ENCODE measurements at regions not wholly inside any gene's neighbourhood (a gene's known extent, or its start where the extent isn't known, plus 50 kb on each side); places are given as distances from the start of the nearest gene placed in this dataset.

- Histone ChIP-seq H2BK5ac (ENCODE audit: low read depth, low read length, poor library complexity, severe bottlenecking) (no peak overlapping the region), H2BK120ac (ENCODE audit: low read depth, low read length) (no peak overlapping the region), H2AK5ac (ENCODE audit: low read length, severe bottlenecking) (peak overlapping the region; percentile 85), H4K8ac (ENCODE audit: low read length) (no peak overlapping the region), H3K4me3 (ENCODE audit: insufficient read depth in 1 of 2, low read depth in 1 of 2, low read length in 2 of 2) (no peak overlapping the region), H3K4me2 (ENCODE audit: low read length, poor library complexity, severe bottlenecking) (no peak overlapping the region), H2BK15ac (ENCODE audit: low read depth, poor library complexity, severe bottlenecking) (no peak overlapping the region), H3K4me1 (ENCODE audit: control insufficient read depth, insufficient read depth, low read depth, low read length) (peaks cover 2% of the 10 kb centered on the region), H2BK12ac (ENCODE audit: low read length in 2 of 2) (no peak overlapping the region), H3K14ac (ENCODE audit: low read length in 2 of 2) (no peak overlapping the region), H3K27me3 (ENCODE audit: control insufficient read depth in 1 of 2, insufficient read depth in 1 of 2, low read length in 2 of 2) (no peaks in the 10 kb centered on the region), H3K27ac (ENCODE audit: low read length, poor library complexity, severe bottlenecking) (peak overlapping the region; percentile 87), H3K23ac (ENCODE audit: low read length in 2 of 2) (no peak overlapping the region), H3K36me3 (ENCODE audit: control insufficient read depth in 1 of 2, insufficient read depth in 2 of 2, low read depth in 1 of 2, low read length in 2 of 2) (peaks cover 0 to 2% of the 10 kb centered on the region in 2 experiments), H2AFZ (ENCODE audit: low read depth, low read length) (no peak overlapping the region), H3K79me1 (replicated peaks; ENCODE audit: low read length, poor library complexity, severe bottlenecking) (peaks cover 14% of the 10 kb centered on the region), H3K9ac (ENCODE audit: low read length) (no peak overlapping the region), H3K9me3 (ENCODE audit: control insufficient read depth, low read length) (no peaks in the 10 kb centered on the region), H3K4ac (ENCODE audit: low read depth in 1 of 2, low read length in 2 of 2) (no peak overlapping the region), H3K18ac (ENCODE audit: low read depth in 1 of 2, low read length in 2 of 2) (no peak overlapping the region), H4K91ac (ENCODE audit: low read length) (no peak overlapping the region)
- DNase-seq = no peak
- WGBS = 100% methylated on average over 1 of the region's 2 CpGs
Observed at GRCh38 chr5:167802755-167803431, 488.6 kb upstream of the WWC1 start.

- H3K27me3 ChIP-seq (ENCODE audit: control insufficient read depth in 1 of 2, insufficient read depth in 1 of 2, low read length in 2 of 2) = no peaks in the 10 kb centered on the region
- no peak overlapping the region for H2BK5ac ChIP-seq (ENCODE audit: low read depth, low read length, poor library complexity, severe bottlenecking)
- no peak overlapping the region for H2BK15ac ChIP-seq (ENCODE audit: low read depth, poor library complexity, severe bottlenecking)
- 95% methylated on average over 4 of the region's 7 CpGs for WGBS
- H3K36me3 ChIP-seq (ENCODE audit: control insufficient read depth in 1 of 2, insufficient read depth in 2 of 2, low read depth in 1 of 2, low read length in 2 of 2) = peaks cover 0 to 2% of the 10 kb centered on the region in 2 experiments
- H2BK12ac ChIP-seq (ENCODE audit: low read length in 2 of 2) = no peak overlapping the region
- H4K91ac ChIP-seq (ENCODE audit: low read length) = no peak overlapping the region
- H3K23ac ChIP-seq (ENCODE audit: low read length in 2 of 2) = no peak overlapping the region
- no peak overlapping the region for H3K4ac ChIP-seq (ENCODE audit: low read depth in 1 of 2, low read length in 2 of 2)
- H4K8ac ChIP-seq (ENCODE audit: low read length) = no peak overlapping the region
- no peak overlapping the region for H3K14ac ChIP-seq (ENCODE audit: low read length in 2 of 2)
- no peaks in the 10 kb centered on the region for H3K4me1 ChIP-seq (ENCODE audit: control insufficient read depth, insufficient read depth, low read depth, low read length)
- DNase-seq = no peak
- no peaks in the 10 kb centered on the region for H3K9me3 ChIP-seq (ENCODE audit: control insufficient read depth, low read length)
- H3K27ac ChIP-seq (ENCODE audit: low read length, poor library complexity, severe bottlenecking) = no peak overlapping the region
- H3K9ac ChIP-seq (ENCODE audit: low read length) = no peak overlapping the region
- no peak overlapping the region for H2BK120ac ChIP-seq (ENCODE audit: low read depth, low read length)
- peaks cover 11% of the 10 kb centered on the region for H3K79me1 ChIP-seq (replicated peaks; ENCODE audit: low read length, poor library complexity, severe bottlenecking)
- no peak overlapping the region for H3K4me3 ChIP-seq (ENCODE audit: insufficient read depth in 1 of 2, low read depth in 1 of 2, low read length in 2 of 2)
- H2AFZ ChIP-seq (ENCODE audit: low read depth, low read length) = no peak overlapping the region
- H2AK5ac ChIP-seq (ENCODE audit: low read length, severe bottlenecking) = peak overlapping the region; percentile 53
- H3K18ac ChIP-seq (ENCODE audit: low read depth in 1 of 2, low read length in 2 of 2) = no peak overlapping the region
- no peak overlapping the region for H3K4me2 ChIP-seq (ENCODE audit: low read length, poor library complexity, severe bottlenecking)
Observed at GRCh38 chr5:167804512-167805220, 486.8 kb upstream of the WWC1 start.

GRCh38 chr5:167810573-167810972, 480.9 kb upstream of the WWC1 start:
- Histone ChIP-seq H3K4me2 (ENCODE audit: low read length, poor library complexity, severe bottlenecking) (no peak overlapping the region), H3K79me1 (replicated peaks; ENCODE audit: low read length, poor library complexity, severe bottlenecking) (peaks cover 3% of the 10 kb centered on the region), H2BK120ac (ENCODE audit: low read depth, low read length) (no peak overlapping the region), H2AFZ (ENCODE audit: low read depth, low read length) (no peak overlapping the region), H3K4me1 (ENCODE audit: control insufficient read depth, insufficient read depth, low read depth, low read length) (peaks cover 11% of the 10 kb centered on the region), H3K27me3 (ENCODE audit: control insufficient read depth in 1 of 2, insufficient read depth in 1 of 2, low read length in 2 of 2) (peaks cover 0 to 25% of the 10 kb centered on the region in 2 experiments), H3K27ac (ENCODE audit: low read length, poor library complexity, severe bottlenecking) (no peak overlapping the region), H4K8ac (ENCODE audit: low read length) (no peak overlapping the region), H2BK15ac (ENCODE audit: low read depth, poor library complexity, severe bottlenecking) (no peak overlapping the region), H3K4me3 (ENCODE audit: insufficient read depth in 1 of 2, low read depth in 1 of 2, low read length in 2 of 2) (no peak overlapping the region), H4K91ac (ENCODE audit: low read length) (no peak overlapping the region), H3K9me3 (ENCODE audit: control insufficient read depth, low read length) (no peaks in the 10 kb centered on the region), H3K9ac (ENCODE audit: low read length) (no peak overlapping the region), H3K36me3 (ENCODE audit: control insufficient read depth in 1 of 2, insufficient read depth in 2 of 2, low read depth in 1 of 2, low read length in 2 of 2) (no peaks in the 10 kb centered on the region), H3K14ac (ENCODE audit: low read length in 2 of 2) (no peak overlapping the region), H3K4ac (ENCODE audit: low read depth in 1 of 2, low read length in 2 of 2) (no peak overlapping the region), H2BK12ac (ENCODE audit: low read length in 2 of 2) (no peak overlapping the region), H3K18ac (ENCODE audit: low read depth in 1 of 2, low read length in 2 of 2) (no peak overlapping the region), H2AK5ac (ENCODE audit: low read length, severe bottlenecking) (no peak overlapping the region), H3K23ac (ENCODE audit: low read length in 2 of 2) (no peak overlapping the region), H2BK5ac (ENCODE audit: low read depth, low read length, poor library complexity, severe bottlenecking) (no peak overlapping the region)
- 100% methylated on average over 1 of the region's 2 CpGs for WGBS
- no peak for DNase-seq

- Histone ChIP-seq H3K9ac (ENCODE audit: low read length) (no peak overlapping the region), H3K14ac (ENCODE audit: low read length in 2 of 2) (no peak overlapping the region), H3K4ac (ENCODE audit: low read depth in 1 of 2, low read length in 2 of 2) (no peak overlapping the region), H2AFZ (ENCODE audit: low read depth, low read length) (no peak overlapping the region), H3K4me3 (ENCODE audit: insufficient read depth in 1 of 2, low read depth in 1 of 2, low read length in 2 of 2) (no peak overlapping the region), H3K79me1 (replicated peaks; ENCODE audit: low read length, poor library complexity, severe bottlenecking) (peaks cover 2% of the 10 kb centered on the region), H2BK120ac (ENCODE audit: low read depth, low read length) (no peak overlapping the region), H3K4me2 (ENCODE audit: low read length, poor library complexity, severe bottlenecking) (no peak overlapping the region), H2BK15ac (ENCODE audit: low read depth, poor library complexity, severe bottlenecking) (no peak overlapping the region), H3K9me3 (ENCODE audit: control insufficient read depth, low read length) (no peaks in the 10 kb centered on the region), H2AK5ac (ENCODE audit: low read length, severe bottlenecking) (peak overlapping the region; percentile 83), H2BK5ac (ENCODE audit: low read depth, low read length, poor library complexity, severe bottlenecking) (no peak overlapping the region), H3K23ac (ENCODE audit: low read length in 2 of 2) (no peak overlapping the region), H4K8ac (ENCODE audit: low read length) (no peak overlapping the region), H4K91ac (ENCODE audit: low read length) (no peak overlapping the region), H3K4me1 (ENCODE audit: control insufficient read depth, insufficient read depth, low read depth, low read length) (peaks cover 11% of the 10 kb centered on the region), H3K18ac (ENCODE audit: low read depth in 1 of 2, low read length in 2 of 2) (no peak overlapping the region), H3K27ac (ENCODE audit: low read length, poor library complexity, severe bottlenecking) (peak overlapping the region; percentile 83), H3K36me3 (ENCODE audit: control insufficient read depth in 1 of 2, insufficient read depth in 2 of 2, low read depth in 1 of 2, low read length in 2 of 2) (no peaks in the 10 kb centered on the region), H2BK12ac (ENCODE audit: low read length in 2 of 2) (no peak overlapping the region), H3K27me3 (ENCODE audit: control insufficient read depth in 1 of 2, insufficient read depth in 1 of 2, low read length in 2 of 2) (peaks cover 0 to 25% of the 10 kb centered on the region in 2 experiments)
- no peak for DNase-seq
- WGBS = 95% methylated on average over 4 of the region's 4 CpGs
Observed at GRCh38 chr5:167812871-167813270, 478.6 kb upstream of the WWC1 start.
